ENCODE measurements at regions not wholly inside any gene's neighbourhood (a gene's known extent, or its start where the extent isn't known, plus 50 kb on each side); places are given as distances from the start of the nearest gene placed in this dataset.
A peak's percentile ranks its signal among the peaks of the same experiment; 100 is the strongest.

DNA sequence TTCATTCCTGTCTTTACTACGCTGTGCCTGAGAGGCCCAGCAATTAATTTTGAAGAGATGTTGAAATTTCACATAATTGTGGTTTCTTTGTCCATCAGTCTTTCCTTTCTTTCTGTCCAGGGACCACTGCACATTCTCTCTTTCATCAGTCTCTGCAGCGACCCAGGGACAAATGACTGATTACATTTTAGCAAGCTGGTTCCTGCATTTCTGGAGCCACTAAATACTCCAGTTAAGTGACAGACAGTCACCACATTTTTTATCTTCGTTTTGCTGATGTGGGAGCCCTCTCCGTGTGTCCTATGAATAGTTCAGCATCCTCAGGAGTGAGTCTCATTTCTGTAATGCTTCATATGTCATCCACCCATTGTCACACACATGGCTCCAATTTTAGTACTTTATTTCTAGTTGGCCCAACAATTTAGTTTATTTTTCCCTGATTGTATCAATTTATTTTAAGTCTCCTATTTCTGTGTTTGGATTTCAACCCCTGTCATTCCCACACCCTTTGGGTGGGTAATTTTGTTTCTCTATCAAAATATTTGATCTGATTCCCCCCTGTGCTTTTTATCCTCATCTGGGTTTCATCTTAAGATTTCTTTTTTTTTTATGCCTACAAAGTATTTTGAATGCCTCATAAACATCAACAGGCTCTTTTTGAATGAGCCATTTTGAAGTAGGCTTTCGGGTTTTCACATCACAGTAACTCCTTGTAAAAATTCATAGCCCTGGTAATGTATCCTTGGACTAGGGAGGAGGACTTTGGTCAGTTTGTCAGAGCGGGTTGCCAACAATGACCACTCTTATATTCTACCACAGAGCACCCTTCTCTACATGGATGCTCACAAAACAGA is 1196.5 kb downstream of the GALC start:
- no peak overlapping the region for H3K27ac ChIP-seq
- no peak overlapping the region for H3K4me3 ChIP-seq
- TF ChIP-seq, protein P1, sequence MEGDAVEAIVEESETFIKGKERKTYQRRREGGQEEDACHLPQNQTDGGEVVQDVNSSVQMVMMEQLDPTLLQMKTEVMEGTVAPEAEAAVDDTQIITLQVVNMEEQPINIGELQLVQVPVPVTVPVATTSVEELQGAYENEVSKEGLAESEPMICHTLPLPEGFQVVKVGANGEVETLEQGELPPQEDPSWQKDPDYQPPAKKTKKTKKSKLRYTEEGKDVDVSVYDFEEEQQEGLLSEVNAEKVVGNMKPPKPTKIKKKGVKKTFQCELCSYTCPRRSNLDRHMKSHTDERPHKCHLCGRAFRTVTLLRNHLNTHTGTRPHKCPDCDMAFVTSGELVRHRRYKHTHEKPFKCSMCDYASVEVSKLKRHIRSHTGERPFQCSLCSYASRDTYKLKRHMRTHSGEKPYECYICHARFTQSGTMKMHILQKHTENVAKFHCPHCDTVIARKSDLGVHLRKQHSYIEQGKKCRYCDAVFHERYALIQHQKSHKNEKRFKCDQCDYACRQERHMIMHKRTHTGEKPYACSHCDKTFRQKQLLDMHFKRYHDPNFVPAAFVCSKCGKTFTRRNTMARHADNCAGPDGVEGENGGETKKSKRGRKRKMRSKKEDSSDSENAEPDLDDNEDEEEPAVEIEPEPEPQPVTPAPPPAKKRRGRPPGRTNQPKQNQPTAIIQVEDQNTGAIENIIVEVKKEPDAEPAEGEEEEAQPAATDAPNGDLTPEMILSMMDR (IDR thresholded peaks at IDR 0.05; ENCODE audit: low read depth, low read length), result no peak
- DNase-seq (ENCODE audit: low read depth in 1 of 2, low spot score in 1 of 2), result peak in 1 of 2 donors; percentile 43
- no peaks in the 10 kb centered on the region for H3K36me3 ChIP-seq
- no peaks in the 10 kb centered on the region for H3K4me1 ChIP-seq (ENCODE audit: low read depth)
- H3K9me3 ChIP-seq (ENCODE audit: low read depth), result no peaks in the 10 kb centered on the region
- no peaks in the 10 kb centered on the region for H3K27me3 ChIP-seq

DNA sequence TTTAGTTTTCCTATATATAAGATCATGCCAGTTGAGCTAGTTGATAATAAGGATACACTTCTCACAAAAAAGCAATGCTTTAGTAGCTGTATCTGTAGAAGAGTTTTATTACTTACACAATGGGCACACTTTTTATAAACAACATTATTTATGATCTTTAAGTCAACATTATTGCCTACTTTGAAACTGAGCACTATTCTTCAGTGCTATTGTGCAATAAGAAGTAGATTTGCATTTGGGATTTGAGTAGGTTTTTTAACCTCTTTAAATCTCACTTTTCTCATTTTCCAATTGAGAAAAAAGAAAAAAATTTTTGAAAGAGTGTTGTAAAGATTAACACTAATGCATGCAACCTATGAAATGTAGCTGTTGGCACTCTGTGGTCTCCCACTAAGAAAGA is 1198.3 kb downstream of the GALC start:
- TF ChIP-seq, protein P1 (IDR thresholded peaks at IDR 0.05; ENCODE audit: low read depth, low read length), result no peak
- no peaks in the 10 kb centered on the region for H3K9me3 ChIP-seq (ENCODE audit: low read depth)
- DNase-seq (ENCODE audit: low read depth in 1 of 2, low spot score in 1 of 2), result no peak
- H3K36me3 ChIP-seq, result no peaks in the 10 kb centered on the region
- H3K27me3 ChIP-seq, result no peaks in the 10 kb centered on the region
- no peaks in the 10 kb centered on the region for H3K4me1 ChIP-seq (ENCODE audit: low read depth)
- no peak overlapping the region for H3K4me3 ChIP-seq
- H3K27ac ChIP-seq, result no peak overlapping the region

DNA sequence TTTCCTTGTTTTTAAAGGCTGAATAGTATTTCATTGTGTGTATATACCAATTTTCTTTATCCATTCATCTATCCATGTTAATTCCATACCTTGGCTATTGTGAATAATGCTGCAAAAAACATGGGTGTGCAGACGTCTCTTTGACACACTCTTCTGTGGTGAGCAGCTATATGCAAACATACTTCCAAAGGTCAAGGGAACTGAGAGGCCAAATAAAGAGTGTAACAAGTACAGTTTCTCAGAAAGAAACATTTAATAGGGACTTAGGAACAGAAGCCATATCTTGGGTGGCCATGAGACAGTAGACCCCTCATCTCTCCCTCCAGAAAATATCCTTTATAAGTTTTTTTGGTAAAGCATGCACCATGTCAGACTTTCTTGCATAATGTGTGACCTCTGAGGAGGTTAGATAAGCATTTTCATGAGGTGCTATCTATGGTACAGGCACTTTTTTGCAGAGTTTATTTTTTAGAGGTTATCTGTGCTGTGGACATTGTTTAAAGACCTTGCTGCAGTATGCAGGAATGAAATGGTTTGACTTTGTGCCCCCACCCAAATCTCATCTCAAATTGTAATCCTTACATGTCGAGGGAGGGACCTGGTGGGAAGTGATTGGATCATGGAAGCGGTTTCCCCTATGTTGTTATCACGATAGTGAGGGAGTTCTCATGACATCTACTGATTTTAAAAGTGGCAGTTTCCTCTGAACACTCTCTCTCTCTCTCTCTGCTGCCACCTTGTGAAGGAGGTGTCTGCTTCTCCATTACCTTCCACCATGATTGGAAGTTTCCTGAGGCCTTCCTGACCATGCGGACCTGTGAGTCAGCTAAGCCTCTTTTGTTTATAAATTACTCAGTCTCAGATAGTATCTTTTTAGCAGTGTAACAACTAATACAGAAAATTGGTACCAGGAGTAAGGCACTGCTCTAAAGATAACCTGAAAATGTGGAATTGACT is 1202.3 kb downstream of the GALC start:
- H3K27ac ChIP-seq, result no peak overlapping the region
- no peaks in the 10 kb centered on the region for H3K27me3 ChIP-seq
- H3K4me3 ChIP-seq, result no peak overlapping the region
- DNase-seq (ENCODE audit: low read depth in 1 of 2, low spot score in 1 of 2), result no peak
- TF ChIP-seq, protein P1 (IDR thresholded peaks at IDR 0.05; ENCODE audit: low read depth, low read length), result peak; percentile 24
- H3K4me1 ChIP-seq (ENCODE audit: low read depth), result no peaks in the 10 kb centered on the region
- no peaks in the 10 kb centered on the region for H3K9me3 ChIP-seq (ENCODE audit: low read depth)
- no peaks in the 10 kb centered on the region for H3K36me3 ChIP-seq

DNA sequence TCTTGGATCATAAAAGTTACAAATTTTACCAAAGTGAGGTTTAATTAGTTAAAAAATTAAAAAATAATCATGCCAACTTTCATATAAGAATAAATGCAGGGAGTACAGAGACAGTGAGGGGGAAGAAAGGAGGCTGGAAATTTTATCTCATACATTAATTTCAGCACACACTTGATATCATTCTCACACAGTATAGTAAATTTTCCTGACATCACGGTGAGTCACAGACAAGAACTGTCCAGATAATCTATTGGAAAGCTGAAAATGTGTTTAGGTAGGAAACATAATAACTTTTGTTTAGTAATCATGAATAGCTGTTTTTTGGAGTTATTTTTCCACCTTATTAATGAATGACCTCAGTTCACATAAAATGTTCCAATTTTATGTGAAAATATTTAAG is 1204.8 kb downstream of the GALC start:
- Histone ChIP-seq H3K36me3 (no peaks in the 10 kb centered on the region), H3K4me1 (ENCODE audit: low read depth) (no peaks in the 10 kb centered on the region), H3K9me3 (ENCODE audit: low read depth) (no peaks in the 10 kb centered on the region), H3K27me3 (no peaks in the 10 kb centered on the region), H3K27ac (no peak overlapping the region), H3K4me3 (no peak overlapping the region)
- TF ChIP-seq, protein P1 (IDR thresholded peaks at IDR 0.05; ENCODE audit: low read depth, low read length), result no peak
- no peak for DNase-seq (ENCODE audit: low read depth in 1 of 2, low spot score in 1 of 2)

DNA sequence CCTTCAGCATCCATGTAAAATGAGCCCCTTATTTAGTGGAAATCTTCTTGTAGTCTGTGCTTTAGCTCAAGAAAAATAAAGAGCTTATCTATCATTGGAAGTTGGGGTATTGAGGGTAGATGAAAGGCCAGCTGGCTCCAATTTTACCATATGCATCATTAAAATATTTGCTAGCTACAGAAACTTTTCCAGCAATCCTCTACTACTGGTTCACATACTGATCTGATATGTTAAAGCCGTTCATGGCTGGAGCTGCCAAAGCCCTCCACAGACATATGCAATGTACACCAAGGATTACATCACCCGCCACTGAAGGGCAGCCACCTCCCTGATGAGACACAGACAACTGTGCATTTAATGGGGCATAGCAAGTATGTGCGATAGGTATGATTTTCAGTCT is 1205.3 kb downstream of the GALC start:
- no peak overlapping the region for H3K27ac ChIP-seq
- no peak overlapping the region for H3K4me3 ChIP-seq
- TF ChIP-seq, protein P1 (IDR thresholded peaks at IDR 0.05; ENCODE audit: low read depth, low read length), result no peak
- no peaks in the 10 kb centered on the region for H3K36me3 ChIP-seq
- H3K27me3 ChIP-seq, result no peaks in the 10 kb centered on the region
- no peaks in the 10 kb centered on the region for H3K9me3 ChIP-seq (ENCODE audit: low read depth)
- peak; percentile 4 to 79 for DNase-seq (ENCODE audit: low read depth in 1 of 2, low spot score in 1 of 2)
- no peaks in the 10 kb centered on the region for H3K4me1 ChIP-seq (ENCODE audit: low read depth)
